ENCODE measurements at regions not wholly inside any gene's neighbourhood (a gene's known extent, or its start where the extent isn't known, plus 50 kb on each side); places are given as distances from the start of the nearest gene placed in this dataset.

- no peak for DNase-seq (ENCODE audit: low read depth)
Observed at GRCh38 chr2:145931781-145932395, 1412.0 kb upstream of the ZEB2 start.

GRCh38 chr2:145930318-145930717 is 1410.4 kb upstream of the ZEB2 start:
- DNase-seq (ENCODE audit: low read depth): no peak
- no peak overlapping the region for H3K4me3 ChIP-seq (ENCODE audit: low read depth, low read length)
- TF ChIP-seq, protein P1, sequence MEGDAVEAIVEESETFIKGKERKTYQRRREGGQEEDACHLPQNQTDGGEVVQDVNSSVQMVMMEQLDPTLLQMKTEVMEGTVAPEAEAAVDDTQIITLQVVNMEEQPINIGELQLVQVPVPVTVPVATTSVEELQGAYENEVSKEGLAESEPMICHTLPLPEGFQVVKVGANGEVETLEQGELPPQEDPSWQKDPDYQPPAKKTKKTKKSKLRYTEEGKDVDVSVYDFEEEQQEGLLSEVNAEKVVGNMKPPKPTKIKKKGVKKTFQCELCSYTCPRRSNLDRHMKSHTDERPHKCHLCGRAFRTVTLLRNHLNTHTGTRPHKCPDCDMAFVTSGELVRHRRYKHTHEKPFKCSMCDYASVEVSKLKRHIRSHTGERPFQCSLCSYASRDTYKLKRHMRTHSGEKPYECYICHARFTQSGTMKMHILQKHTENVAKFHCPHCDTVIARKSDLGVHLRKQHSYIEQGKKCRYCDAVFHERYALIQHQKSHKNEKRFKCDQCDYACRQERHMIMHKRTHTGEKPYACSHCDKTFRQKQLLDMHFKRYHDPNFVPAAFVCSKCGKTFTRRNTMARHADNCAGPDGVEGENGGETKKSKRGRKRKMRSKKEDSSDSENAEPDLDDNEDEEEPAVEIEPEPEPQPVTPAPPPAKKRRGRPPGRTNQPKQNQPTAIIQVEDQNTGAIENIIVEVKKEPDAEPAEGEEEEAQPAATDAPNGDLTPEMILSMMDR (IDR thresholded peaks at IDR 0.05; ENCODE audit: insufficient read depth, low read depth, low read length): no peak

More at GRCh38 chr2:145931781-145932395, 1412.0 kb upstream of the ZEB2 start:
- TF ChIP-seq, protein P1 (IDR thresholded peaks at IDR 0.05; ENCODE audit: insufficient read depth, low read depth, low read length): no peak
- no peak overlapping the region for H3K4me3 ChIP-seq (ENCODE audit: low read depth, low read length)

- DNase-seq (ENCODE audit: low read depth): no peak
- H3K4me3 ChIP-seq (ENCODE audit: low read depth, low read length): no peak overlapping the region
- TF ChIP-seq, protein P1 (IDR thresholded peaks at IDR 0.05; ENCODE audit: insufficient read depth, low read depth, low read length): no peak
Observed at GRCh38 chr2:145927131-145927950, 1407.4 kb upstream of the ZEB2 start.

DNA sequence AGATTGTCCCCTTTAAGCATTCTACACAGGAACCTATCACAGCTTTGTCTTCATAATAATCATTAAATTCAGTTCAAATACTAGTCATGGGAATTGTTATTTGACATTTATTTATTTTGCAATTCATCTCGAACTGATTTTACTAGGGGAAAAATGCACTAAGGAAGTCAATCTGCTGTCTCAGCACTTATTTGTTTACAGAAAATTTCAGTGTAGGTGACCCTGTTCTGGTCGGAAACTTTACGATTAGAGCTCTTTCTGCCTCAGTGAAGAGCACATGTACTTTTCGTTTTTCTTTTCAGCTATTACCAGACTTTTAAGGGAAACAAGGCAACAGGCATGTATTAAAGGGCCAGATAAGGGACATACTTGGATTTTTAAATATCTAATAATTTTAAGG is 1405.7 kb upstream of the ZEB2 start:
- TF ChIP-seq, protein P1 (IDR thresholded peaks at IDR 0.05; ENCODE audit: insufficient read depth, low read depth, low read length): no peak
- DNase-seq (ENCODE audit: low read depth): no peak
- no peak overlapping the region for H3K4me3 ChIP-seq (ENCODE audit: low read depth, low read length)

DNA sequence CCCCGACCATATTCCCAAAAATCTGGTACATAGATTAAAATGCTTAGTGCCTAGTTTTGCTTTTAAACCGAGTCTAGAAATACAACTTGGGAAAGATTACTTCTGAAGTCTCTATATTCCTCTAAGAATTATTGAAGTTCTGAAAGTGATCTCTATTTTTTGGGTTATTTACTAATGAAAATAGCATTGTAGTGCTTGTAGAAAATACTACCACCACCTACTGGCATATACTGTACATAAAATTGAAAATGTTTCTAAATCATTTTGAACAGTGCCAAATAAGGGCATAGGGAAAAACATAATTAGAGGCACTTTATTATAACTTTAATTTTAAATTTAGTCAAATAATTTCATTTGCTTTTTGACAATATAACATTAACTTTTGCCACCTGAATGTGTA is 1399.6 kb upstream of the ZEB2 start:
- DNase-seq (ENCODE audit: low read depth): no peak
- no peak overlapping the region for H3K4me3 ChIP-seq (ENCODE audit: low read depth, low read length)

DNA sequence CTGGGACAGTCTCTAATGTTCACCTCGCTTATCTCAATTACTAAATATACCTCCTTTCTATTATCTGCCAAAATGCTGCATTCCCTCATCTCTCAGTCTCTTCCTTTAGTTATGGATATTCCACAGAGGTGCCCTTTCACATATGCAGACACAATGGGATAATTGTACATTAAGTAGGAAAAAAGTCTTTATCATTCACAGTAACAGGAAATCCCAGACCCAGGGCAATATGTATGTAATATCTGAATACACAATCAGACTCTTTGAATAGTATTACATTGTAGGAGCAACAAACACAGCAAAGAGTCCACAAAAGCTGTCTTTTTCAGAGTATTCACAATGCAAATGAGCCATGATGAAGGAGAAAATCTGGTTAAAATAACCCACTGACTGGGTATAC is 1399.0 kb upstream of the ZEB2 start:
- TF ChIP-seq, protein P1 (IDR thresholded peaks at IDR 0.05; ENCODE audit: insufficient read depth, low read depth, low read length): no peak

More for the DNA sequence above, 1399.6 kb upstream of the ZEB2 start:
- TF ChIP-seq, protein P1 (IDR thresholded peaks at IDR 0.05; ENCODE audit: insufficient read depth, low read depth, low read length): peak; percentile 19

More for the DNA sequence above, 1399.0 kb upstream of the ZEB2 start:
- H3K4me3 ChIP-seq (ENCODE audit: low read depth, low read length): no peak overlapping the region
- DNase-seq (ENCODE audit: low read depth): no peak
